ENCODE measurements at regions not wholly inside any gene's neighbourhood (a gene's known extent, or its start where the extent isn't known, plus 50 kb on each side); places are given as distances from the start of the nearest gene placed in this dataset.
A peak's percentile ranks its signal among the peaks of the same experiment; 100 is the strongest.
"Not testable (repeated sequence)": the region's sequence is repeated elsewhere in the genome, so short reads cannot be mapped to it uniquely, and the experiment has no call there.

- DNase-seq = no peak
These were observed 443.0 kb downstream of the TFAP2B start for GRCh38 chr6:51261691-51262090.

DNA sequence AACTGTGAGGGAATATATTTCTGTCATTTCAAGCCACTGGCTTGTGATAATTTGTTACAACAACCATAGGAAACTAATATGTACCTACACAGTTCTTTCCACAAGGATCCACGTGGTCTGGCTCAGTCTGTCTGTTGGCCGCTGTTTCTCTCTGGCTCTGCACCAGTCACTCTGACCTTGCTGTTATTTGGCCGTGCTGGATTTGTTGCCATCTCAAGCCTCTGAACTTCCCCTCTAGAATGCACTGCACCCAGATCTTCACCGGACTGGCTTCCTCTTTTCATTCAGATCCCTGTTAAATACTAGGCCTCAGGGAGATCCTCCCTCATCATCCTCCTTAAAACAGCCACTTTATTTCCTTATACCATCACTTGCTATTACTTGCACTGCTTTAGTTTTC lies 446.8 kb downstream of the TFAP2B start:
- peak in 1 of 2 donors; percentile 16 for DNase-seq

GRCh38 chr6:51266604-51267003 lies 447.9 kb downstream of the TFAP2B start:
- no peak for DNase-seq

- no peak for DNase-seq
These were observed 450.0 kb downstream of the TFAP2B start for GRCh38 chr6:51268666-51269065.

GRCh38 chr6:51269876-51270275 lies 451.2 kb downstream of the TFAP2B start:
- DNase-seq = no peak

GRCh38 chr6:51271615-51272014 lies 452.9 kb downstream of the TFAP2B start:
- no peak for DNase-seq

DNA sequence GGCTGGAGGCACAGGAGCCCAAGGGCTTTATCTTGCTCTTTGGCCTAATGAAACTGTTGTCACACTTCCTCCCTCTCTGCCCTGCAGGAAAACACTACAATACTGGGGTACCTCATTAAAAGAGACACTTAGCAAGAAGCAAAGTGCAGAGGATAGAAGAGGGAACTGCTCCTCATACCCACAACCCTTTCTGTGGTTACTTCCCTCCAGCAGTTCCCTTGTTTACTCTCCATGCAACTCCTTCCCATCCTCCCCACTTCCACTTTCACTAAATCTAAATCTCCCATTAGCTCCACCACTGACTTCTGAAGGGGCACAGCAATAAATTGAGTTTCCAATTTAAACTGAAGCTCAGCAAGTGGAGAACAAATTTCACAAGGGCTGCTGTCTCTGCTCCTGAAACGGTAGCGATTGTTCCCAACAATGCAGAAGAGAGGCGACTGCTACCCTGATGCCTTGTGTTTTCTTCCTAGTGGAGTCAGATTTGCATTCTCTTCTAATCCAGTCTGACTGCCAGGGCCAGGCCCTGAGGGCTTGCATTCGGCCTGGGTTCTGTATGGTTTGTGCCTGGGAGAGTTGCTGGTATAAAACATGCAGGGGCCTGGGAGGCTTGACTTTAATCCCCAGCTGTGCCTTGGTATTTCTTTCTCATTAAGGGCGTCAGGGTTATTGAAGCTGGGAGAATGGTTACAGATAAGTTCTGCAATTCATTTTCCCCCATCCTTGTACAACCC lies 454.7 kb downstream of the TFAP2B start:
- DNase-seq = no peak

DNA sequence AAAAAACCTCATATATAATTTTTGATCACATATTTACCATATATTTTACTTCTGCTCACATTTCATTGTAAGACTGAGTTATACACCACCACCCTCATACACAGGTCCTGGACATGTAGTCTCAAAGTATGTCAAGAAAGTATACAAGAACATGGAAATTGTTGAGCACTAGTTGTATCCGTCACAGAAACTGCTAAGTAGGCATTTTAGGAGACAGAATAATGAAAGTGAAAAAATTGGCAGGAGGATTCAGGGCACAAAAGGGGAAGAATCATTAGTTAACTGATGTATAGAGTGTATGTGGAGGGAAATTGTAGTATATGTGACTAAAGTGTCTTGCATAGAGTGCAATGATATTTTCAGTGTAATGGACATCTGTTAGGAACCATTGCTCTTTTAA lies 458.8 kb downstream of the TFAP2B start:
- DNase-seq = no peak

- no peak for DNase-seq
These were observed 463.4 kb downstream of the TFAP2B start for GRCh38 chr6:51282026-51282425.

DNA sequence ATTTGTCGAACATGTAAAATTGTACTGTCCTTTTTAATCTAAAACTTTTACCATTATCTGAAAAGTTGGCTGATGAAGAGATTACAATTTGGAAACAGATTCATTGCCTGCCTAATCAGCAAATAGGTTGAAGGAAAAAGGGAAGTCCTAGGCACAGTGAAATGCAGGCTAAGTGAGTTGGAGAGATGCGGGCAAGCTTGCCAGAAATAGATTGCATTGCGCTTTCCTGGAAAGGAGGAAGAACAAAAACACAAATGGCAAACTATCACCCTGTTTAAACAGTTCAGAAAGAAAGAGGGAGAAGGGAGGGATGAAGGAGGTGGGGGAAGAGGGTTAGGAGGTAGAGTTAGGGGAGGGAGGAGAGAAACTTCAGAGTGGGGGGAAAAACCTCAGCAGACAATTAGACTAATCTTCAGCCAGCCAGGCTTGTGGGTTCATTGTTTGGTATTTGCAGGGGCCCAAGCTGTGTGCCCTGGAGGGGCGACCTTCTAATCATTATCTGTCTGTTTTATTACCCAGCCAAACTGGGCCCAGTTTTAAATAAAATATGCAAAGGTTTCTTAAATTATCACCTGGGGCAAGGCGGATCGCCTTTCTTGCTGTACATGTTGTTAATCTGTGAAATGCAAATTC lies 465.2 kb downstream of the TFAP2B start:
- no peak for DNase-seq

GRCh38 chr6:51285876-51286275 lies 467.2 kb downstream of the TFAP2B start:
- DNase-seq = no peak

DNA sequence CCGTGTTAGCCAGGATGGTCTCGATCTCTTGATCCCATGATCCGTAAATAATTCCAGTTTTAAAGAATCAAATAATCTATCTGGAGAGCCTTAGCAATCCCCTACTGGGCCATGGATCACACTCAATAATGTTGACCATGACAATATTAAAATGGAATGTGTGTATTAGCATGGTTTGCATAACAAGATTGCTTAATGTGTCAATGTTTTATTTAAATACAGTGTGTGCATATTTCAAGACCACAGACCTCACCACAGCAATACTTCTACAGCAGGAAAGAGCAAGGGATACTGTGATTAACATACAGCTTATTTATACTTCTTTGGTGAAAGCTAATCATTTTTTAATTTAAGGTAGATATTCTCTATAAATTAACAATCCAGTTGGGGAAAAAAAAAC lies 470.4 kb downstream of the TFAP2B start:
- no peak for DNase-seq

DNA sequence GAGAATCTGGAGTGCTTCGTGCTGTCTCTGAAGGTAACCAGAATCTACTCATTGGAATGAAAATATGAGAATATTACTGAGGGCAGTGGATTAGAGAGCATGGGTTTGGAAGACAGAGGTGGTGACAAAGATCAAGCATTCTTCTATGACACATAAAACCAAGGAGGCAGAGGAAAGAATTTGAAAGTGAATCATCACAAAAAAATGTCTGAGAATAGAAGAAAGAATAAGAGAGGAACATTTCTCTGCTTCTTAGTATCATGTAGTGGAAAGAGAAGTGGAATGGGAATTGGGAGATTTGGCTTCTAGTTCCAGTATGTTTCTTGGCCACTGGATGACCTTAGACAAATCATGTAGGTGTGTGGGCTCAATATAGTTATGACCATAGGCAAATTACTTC lies 474.0 kb downstream of the TFAP2B start:
- DNase-seq = no peak

DNA sequence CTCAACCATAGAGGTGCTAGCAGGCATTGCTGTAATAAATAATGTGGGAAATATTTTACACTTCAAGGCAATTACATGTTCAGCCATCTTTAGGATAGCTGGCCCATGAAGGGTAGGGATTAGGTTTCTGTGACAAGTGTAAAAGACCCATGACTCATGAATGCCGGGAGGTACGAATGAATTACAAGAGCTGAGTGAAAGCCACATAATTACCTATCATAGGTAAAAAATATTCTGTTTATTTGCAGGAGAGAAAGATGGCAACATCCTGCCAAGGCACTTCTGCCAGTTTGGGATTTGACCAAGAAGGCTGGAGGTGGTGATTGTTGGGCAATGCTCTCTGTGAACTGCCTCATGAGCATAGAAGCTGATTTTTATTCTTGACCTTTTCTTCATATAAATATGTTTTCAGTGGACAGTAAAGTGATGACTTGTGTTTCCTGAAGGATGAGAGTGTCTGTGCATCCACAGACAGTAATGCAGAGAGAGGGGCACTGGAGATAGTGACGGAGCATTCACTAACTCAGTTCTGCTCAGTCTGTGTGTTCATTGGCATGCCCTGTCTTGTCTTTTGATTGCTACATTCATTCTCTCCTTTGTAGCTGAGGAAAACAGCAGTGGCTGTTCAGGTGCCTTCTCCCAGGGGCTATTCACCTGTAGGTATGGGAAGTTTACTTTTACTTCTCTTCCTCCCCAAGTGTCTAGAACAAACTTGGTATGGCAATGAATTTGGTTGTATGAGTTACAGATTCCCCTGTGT lies 481.1 kb downstream of the TFAP2B start:
- DNase-seq = no peak

DNA sequence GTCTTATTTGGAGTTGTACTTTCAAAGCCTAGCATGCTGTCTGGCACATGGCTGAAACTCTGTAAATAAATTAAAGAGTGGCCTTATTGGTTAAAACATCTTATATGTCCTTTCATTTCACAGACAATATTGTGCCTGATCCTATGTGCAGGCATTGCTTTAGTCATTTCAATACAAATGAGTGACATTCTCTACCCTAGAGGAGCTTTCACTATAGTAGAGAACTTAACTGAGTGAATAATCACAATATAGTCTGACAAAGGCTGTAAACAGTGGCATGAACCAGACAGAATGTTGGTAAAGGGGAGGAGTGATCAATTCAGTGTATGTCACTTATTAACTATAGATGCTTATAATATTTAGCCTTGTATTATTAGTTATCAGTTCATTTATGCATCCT lies 481.8 kb downstream of the TFAP2B start:
- no peak for DNase-seq

GRCh38 chr6:51301962-51302361 lies 483.3 kb downstream of the TFAP2B start:
- no peak for DNase-seq

- DNase-seq = no peak
These were observed 483.8 kb downstream of the TFAP2B start for GRCh38 chr6:51302431-51302830.

- no peak for DNase-seq
These were observed 484.7 kb downstream of the TFAP2B start for GRCh38 chr6:51303338-51303737.

DNA sequence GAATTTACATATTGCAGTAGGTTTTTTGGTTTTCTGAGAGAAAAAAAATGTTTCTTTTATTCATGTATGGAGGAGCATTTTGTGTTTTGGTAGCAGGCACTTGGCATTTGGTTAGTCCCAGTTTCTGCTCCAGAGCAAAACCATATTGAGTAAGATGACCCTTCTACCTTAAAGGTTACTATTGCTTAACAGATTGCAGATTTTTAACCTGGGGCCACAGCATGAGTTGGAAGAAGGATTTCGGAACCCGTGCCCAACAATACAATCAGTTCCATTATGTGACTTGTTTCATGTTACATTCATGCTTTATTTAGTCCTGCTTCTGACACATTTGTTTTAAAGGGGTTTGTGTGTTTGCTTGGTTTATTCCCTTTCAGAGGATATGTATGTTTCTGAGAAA lies 496.3 kb downstream of the TFAP2B start:
- DNase-seq = no peak

DNA sequence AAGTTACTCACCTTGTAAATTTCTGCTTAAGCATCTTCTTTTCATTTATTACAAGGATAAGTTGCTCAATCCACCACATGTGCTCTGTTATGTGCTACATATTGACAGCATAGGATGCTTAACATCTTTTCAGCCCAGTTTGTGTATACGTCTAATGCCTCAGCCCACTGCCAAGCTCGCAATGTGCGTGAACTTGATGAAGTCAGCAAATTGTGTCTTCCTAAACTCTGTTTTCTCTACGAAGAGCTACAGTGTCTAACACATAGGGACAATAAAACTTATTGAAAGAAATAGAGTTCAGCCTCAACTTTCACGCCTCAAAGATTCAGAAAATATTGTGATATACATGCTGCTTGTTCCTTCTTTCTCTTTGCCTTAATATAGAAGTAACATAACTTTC lies 500.0 kb downstream of the TFAP2B start:
- DNase-seq = no peak

- DNase-seq = not testable (repeated sequence)
These were observed 502.8 kb downstream of the TFAP2B start for GRCh38 chr6:51321477-51321876.

DNA sequence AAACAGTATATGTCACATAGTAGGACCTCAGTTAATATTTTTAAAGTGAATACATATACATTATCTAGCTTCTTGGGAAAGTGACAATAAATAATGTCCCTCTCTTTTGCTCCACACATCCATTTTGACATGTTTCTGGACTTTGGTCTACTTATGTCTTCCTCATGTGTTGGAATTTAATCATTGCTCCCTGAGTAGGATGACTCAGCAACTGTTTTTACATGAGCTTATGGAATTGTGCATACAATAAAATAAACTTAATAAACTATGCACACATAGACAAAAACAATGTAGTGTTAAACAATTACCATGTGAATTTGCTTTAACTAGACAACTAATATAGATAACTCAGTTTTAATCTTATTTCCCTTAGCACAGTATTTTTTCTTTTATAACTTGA lies 503.8 kb downstream of the TFAP2B start:
- no peak for DNase-seq

DNA sequence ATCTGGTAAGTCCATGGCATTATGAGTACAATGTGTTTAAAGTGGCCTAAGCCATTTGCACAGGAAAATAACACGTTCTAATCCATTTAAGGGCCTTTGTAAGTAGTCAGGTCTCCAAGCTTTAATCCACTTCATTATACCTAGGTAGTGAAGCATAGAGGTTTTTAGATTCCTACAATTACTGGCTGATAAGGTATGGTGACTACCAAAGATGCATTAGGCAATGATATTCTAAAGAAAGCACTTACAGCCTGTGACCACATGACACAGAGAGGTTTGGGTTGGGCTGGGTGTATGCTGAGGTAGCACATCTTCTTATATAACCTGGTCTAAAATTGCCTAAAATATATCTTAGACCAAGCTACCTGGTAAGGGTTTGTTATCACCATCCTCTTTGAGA lies 504.4 kb downstream of the TFAP2B start:
- DNase-seq = no peak

DNA sequence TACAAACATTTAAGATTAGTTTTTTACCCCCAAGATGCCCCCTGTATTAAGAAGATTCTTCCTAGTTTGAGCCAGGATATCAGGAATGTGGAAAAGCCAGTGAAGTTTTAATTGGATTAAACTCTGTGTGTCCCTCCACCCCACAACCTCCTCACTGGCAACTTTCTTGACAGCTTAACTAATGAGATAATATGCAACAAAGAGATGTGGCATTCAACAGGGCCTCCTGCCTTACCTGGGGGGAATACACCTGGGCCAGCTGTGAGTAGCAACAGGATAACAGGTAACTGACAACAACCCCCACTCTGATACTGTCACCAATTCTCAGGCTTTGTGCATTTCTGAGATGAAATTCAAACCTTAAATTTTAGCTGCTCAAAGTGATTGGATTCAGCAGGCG lies 512.3 kb downstream of the TFAP2B start:
- no peak for DNase-seq
